ENCODE measurements at regions not wholly inside any gene's neighbourhood (a gene's known extent, or its start where the extent isn't known, plus 50 kb on each side); places are given as distances from the start of the nearest gene placed in this dataset.

DNA sequence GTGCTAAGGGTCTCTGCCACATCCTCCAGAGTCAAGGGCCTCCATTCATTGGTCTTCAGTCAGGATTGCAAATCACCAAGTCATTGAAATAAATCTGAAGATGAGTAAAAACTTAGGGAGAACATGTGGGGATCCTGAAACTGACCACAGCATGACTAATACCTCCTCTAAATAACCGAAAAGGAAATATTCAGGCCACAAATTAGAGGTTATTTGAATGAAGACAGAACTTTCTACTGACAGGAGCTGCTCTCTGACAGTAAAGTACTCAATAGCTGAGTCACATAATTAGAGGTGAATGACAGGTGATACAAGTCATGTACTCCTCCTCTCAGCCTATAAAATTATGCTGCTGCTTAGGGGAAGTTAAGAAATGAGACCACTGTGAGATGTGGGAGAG is 240.2 kb upstream of the F9 start:
- TF ChIP-seq ATF4 (CRISPR knock-in tag; IDR thresholded peaks at IDR 0.05) (no peak), POLR2A (IDR thresholded peaks at IDR 0.05; ENCODE audit: insufficient read depth in 1 of 2, low read depth in 2 of 2, low read length in 2 of 2) (no peak)
- TF ChIP-seq, protein P1, sequence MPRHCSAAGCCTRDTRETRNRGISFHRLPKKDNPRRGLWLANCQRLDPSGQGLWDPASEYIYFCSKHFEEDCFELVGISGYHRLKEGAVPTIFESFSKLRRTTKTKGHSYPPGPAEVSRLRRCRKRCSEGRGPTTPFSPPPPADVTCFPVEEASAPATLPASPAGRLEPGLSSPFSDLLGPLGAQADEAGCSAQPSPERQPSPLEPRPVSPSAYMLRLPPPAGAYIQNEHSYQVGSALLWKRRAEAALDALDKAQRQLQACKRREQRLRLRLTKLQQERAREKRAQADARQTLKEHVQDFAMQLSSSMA (CRISPR knock-in tag; IDR thresholded peaks at IDR 0.05): no peak
- TF ChIP-seq, protein P2, sequence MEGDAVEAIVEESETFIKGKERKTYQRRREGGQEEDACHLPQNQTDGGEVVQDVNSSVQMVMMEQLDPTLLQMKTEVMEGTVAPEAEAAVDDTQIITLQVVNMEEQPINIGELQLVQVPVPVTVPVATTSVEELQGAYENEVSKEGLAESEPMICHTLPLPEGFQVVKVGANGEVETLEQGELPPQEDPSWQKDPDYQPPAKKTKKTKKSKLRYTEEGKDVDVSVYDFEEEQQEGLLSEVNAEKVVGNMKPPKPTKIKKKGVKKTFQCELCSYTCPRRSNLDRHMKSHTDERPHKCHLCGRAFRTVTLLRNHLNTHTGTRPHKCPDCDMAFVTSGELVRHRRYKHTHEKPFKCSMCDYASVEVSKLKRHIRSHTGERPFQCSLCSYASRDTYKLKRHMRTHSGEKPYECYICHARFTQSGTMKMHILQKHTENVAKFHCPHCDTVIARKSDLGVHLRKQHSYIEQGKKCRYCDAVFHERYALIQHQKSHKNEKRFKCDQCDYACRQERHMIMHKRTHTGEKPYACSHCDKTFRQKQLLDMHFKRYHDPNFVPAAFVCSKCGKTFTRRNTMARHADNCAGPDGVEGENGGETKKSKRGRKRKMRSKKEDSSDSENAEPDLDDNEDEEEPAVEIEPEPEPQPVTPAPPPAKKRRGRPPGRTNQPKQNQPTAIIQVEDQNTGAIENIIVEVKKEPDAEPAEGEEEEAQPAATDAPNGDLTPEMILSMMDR (CRISPR knock-in tag; IDR thresholded peaks at IDR 0.05): no peak

Measured in HepG2 (cell line).